SK-N-SH treated with all-trans-retinoic acid at 6 μM for 48 hours (cell line): ENCODE measurements at regions not wholly inside any gene's neighbourhood (a gene's known extent, or its start where the extent isn't known, plus 50 kb on each side); places are given as distances from the start of the nearest gene placed in this dataset.

ENCODE experiments used
- ATAC-seq: fragments of 200-7000 bp; cut with Tn5 transposase; 3 replicates; pipeline ENCODE4 v1.9.1; 2020; ENCODE audit warnings: mild to moderate bottlenecking, moderate library complexity
- CREB5 ChIP-seq: fragments of 250-450 bp; sonication (Bioruptor Pico); IDR thresholded peaks from 2 replicates; pipeline ENCODE4 v1.5.1; 2020; ENCODE audit warnings: low read depth, mild to moderate bottlenecking, moderate library complexity
- CSDC2 ChIP-seq: fragments of 250-450 bp; sonication (Bioruptor Pico); IDR thresholded peaks from 2 replicates; pipeline ENCODE4 v1.5.0; 2020; ENCODE audit warnings: mild to moderate bottlenecking, moderate library complexity
- ESRRG ChIP-seq: fragments of 250-450 bp; sonication (Bioruptor Pico); IDR thresholded peaks from 2 replicates; pipeline ENCODE4 v1.6.1; 2021; ENCODE audit warnings: mild to moderate bottlenecking
- GLIS3 ChIP-seq: fragments of 250-450 bp; sonication (Bioruptor Pico); IDR thresholded peaks from 2 replicates; pipeline ENCODE4 v1.5.0; 2020; ENCODE audit warnings: mild to moderate bottlenecking, moderate library complexity
- ISL1 ChIP-seq: fragments of 250-450 bp; sonication (Bioruptor Pico); IDR thresholded peaks from 2 replicates; pipeline ENCODE4 v2.1.2; 2022; ENCODE audit warnings: mild to moderate bottlenecking, moderate library complexity
- OSR1 ChIP-seq: fragments of 250-450 bp; sonication (Bioruptor Pico); IDR thresholded peaks from 2 replicates; pipeline ENCODE4 v1.8.0; 2022; ENCODE audit warnings: moderate library complexity, mild to moderate bottlenecking, inconsistent platforms
- PATZ1 ChIP-seq: fragments of 250-450 bp; sonication (Bioruptor Pico); IDR thresholded peaks from 2 replicates; pipeline ENCODE4 v1.8.0; 2020; ENCODE audit warnings: mild to moderate bottlenecking, moderate library complexity, borderline replicate concordance
- POU6F1 ChIP-seq: fragments of 250-450 bp; sonication (Bioruptor Pico); IDR thresholded peaks from 2 replicates; pipeline ENCODE4 v1.8.0; 2021; ENCODE audit warnings: low read depth, mild to moderate bottlenecking, moderate library complexity, borderline replicate concordance
- PPARA ChIP-seq: fragments of 250-450 bp; sonication (Bioruptor Pico); IDR thresholded peaks from 2 replicates; pipeline ENCODE4 v1.5.0; 2020; ENCODE audit warnings: mild to moderate bottlenecking, borderline replicate concordance
- RARB ChIP-seq: fragments of 250-450 bp; sonication (Bioruptor Pico); IDR thresholded peaks from 2 replicates; pipeline ENCODE4 v1.8.0; 2021; ENCODE audit warnings: mild to moderate bottlenecking, moderate library complexity
- SNAI2 ChIP-seq: fragments of 250-450 bp; sonication (Bioruptor Pico); IDR thresholded peaks from 2 replicates; pipeline ENCODE4 v1.5.0; 2020; ENCODE audit warnings: mild to moderate bottlenecking, moderate library complexity
- TCF4 ChIP-seq: fragments of 250-450 bp; sonication (Bioruptor Pico); IDR thresholded peaks from 2 replicates; pipeline ENCODE4 v1.8.0; 2021; ENCODE audit warnings: mild to moderate bottlenecking, moderate library complexity, borderline replicate concordance
- TOX ChIP-seq: fragments of 250-450 bp; sonication (Bioruptor Pico); IDR thresholded peaks from 2 replicates; pipeline ENCODE4 v1.8.0; 2021; ENCODE audit warnings: mild to moderate bottlenecking, moderate library complexity, borderline replicate concordance
- TSHZ2 ChIP-seq: fragments of 250-450 bp; sonication (Bioruptor Pico); IDR thresholded peaks from 2 replicates; pipeline ENCODE4 v1.5.0; 2020; ENCODE audit warnings: mild to moderate bottlenecking, moderate library complexity
- ZC3H10 ChIP-seq: fragments of 250-450 bp; sonication (Bioruptor Pico); IDR thresholded peaks from 2 replicates; pipeline ENCODE4 v1.5.1; 2021; ENCODE audit warnings: mild to moderate bottlenecking, moderate library complexity
- ZFP3 ChIP-seq: fragments of 250-450 bp; sonication (Bioruptor Pico); IDR thresholded peaks from 2 replicates; pipeline ENCODE4 v1.5.0; 2020; ENCODE audit warnings: mild to moderate bottlenecking, moderate library complexity
- ZFP30 ChIP-seq: fragments of 450-650 bp; formaldehyde crosslinking; IDR thresholded peaks from 2 replicates; pipeline ENCODE4 v1.5.0; 2022; ENCODE audit warnings: mild to moderate bottlenecking, moderate library complexity
- ZNF565 ChIP-seq: fragments of 450-650 bp; formaldehyde crosslinking; conservative IDR thresholded peaks from 2 replicates; pipeline ENCODE4 v1.5.0; 2020; ENCODE audit warnings: low read depth, mild to moderate bottlenecking, moderate library complexity
- ZNF70 ChIP-seq: fragments of 450-650 bp; formaldehyde crosslinking; IDR thresholded peaks from 2 replicates; pipeline ENCODE4 v1.5.0; 2020; ENCODE audit warnings: mild to moderate bottlenecking, moderate library complexity
- ZNF8 ChIP-seq: fragments of 450-650 bp; formaldehyde crosslinking; IDR thresholded peaks from 2 replicates; pipeline ENCODE4 v1.5.0; 2020; ENCODE audit warnings: mild to moderate bottlenecking, moderate library complexity

- no peak for ATAC-seq
- TF ChIP-seq ZFP30 (CRISPR knock-in tag) = no peak
- TF ChIP-seq CSDC2 (CRISPR knock-in tag) = no peak
- TF ChIP-seq ZC3H10 (CRISPR knock-in tag) = no peak
- TF ChIP-seq ISL1 (CRISPR knock-in tag) = no peak
- no peak for TF ChIP-seq ZNF8
- TF ChIP-seq ZFP3 = no peak
- no peak for TF ChIP-seq CREB5 (CRISPR knock-in tag)
- TF ChIP-seq ZNF565 (CRISPR knock-in tag) = no peak
- TF ChIP-seq TOX (CRISPR knock-in tag) = no peak
- no peak for TF ChIP-seq TSHZ2 (CRISPR knock-in tag)
- TF ChIP-seq PPARA (CRISPR knock-in tag) = no peak
- TF ChIP-seq TCF4 (CRISPR knock-in tag) = no peak
- TF ChIP-seq SNAI2 = no peak
- TF ChIP-seq OSR1 (CRISPR knock-in tag) = no peak
- no peak for TF ChIP-seq POU6F1
- no peak for TF ChIP-seq GLIS3 (CRISPR knock-in tag)
- no peak for TF ChIP-seq PATZ1
- TF ChIP-seq ESRRG (CRISPR knock-in tag) = no peak
- no peak for TF ChIP-seq ZNF70
Measured at GRCh38 chr2:219820767-219821166, 193.3 kb downstream of the SLC4A3 start.

- TF ChIP-seq CREB5 (CRISPR knock-in tag) (no peak), TCF4 (CRISPR knock-in tag) (no peak), RARB (no peak), ZNF8 (no peak), ZNF70 (no peak), CSDC2 (CRISPR knock-in tag) (no peak), ZNF565 (CRISPR knock-in tag) (no peak), ZFP3 (no peak), GLIS3 (CRISPR knock-in tag) (no peak), TSHZ2 (CRISPR knock-in tag) (no peak), ISL1 (CRISPR knock-in tag) (no peak)
- TF ChIP-seq, all 23 proteins: peak for 0
- ATAC-seq = no peak
Measured at GRCh38 chr2:219823574-219823973, 196.1 kb downstream of the SLC4A3 start.
